GM12872 (cell line): ENCODE measurements at regions not wholly inside any gene's neighbourhood (a gene's known extent, or its start where the extent isn't known, plus 50 kb on each side); places are given as distances from the start of the nearest gene placed in this dataset.

Source experiments
- TF ChIP-seq, protein P1 (sequence below): IDR thresholded peaks from 3 replicates; pipeline ENCODE4 v1.5.1; 2011; ENCODE audit warnings: low read depth, mild to moderate bottlenecking, low read length, moderate library complexity; ENCODE audit not compliant: insufficient read depth

DNA sequence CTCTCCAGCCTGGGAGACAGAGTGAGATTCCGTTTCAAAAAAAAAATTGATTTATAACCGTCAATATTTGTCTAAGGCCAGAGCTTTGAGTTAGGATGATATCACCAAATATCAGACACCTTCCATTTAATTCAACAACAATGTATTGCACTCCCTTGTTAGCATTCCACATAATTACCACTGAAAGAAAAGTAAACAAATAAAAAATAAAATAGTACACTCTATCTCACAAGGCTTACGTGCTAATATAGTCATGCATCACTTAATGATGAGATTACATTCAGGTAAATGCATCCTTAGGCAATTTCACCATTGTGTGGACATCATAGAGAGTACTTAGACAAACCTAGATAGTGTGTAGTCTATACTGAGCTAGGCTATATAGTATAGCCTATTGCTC lies 127.6 kb upstream of the RHOBTB1 start:
- TF ChIP-seq, protein P1, sequence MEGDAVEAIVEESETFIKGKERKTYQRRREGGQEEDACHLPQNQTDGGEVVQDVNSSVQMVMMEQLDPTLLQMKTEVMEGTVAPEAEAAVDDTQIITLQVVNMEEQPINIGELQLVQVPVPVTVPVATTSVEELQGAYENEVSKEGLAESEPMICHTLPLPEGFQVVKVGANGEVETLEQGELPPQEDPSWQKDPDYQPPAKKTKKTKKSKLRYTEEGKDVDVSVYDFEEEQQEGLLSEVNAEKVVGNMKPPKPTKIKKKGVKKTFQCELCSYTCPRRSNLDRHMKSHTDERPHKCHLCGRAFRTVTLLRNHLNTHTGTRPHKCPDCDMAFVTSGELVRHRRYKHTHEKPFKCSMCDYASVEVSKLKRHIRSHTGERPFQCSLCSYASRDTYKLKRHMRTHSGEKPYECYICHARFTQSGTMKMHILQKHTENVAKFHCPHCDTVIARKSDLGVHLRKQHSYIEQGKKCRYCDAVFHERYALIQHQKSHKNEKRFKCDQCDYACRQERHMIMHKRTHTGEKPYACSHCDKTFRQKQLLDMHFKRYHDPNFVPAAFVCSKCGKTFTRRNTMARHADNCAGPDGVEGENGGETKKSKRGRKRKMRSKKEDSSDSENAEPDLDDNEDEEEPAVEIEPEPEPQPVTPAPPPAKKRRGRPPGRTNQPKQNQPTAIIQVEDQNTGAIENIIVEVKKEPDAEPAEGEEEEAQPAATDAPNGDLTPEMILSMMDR: no peak

DNA sequence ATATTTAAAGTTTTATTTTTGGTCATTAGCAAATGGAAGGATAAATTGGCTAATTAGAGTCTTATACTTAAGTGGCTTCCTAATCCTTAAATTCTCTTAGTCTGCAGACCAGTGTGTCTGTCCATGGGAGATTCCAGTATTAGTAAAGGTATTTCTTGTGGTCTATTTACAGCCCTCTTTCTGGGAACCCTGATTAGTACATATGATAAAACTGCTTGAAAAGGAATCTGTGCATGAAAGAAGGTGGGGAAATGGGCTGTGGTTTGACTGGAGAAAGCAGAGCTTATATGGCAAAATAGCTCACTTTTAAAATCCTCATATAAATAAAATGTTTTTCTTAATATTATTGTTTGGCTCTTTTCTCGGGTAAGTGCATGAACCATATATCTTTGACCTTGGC lies 124.5 kb upstream of the RHOBTB1 start:
- TF ChIP-seq, protein P1: no peak

DNA sequence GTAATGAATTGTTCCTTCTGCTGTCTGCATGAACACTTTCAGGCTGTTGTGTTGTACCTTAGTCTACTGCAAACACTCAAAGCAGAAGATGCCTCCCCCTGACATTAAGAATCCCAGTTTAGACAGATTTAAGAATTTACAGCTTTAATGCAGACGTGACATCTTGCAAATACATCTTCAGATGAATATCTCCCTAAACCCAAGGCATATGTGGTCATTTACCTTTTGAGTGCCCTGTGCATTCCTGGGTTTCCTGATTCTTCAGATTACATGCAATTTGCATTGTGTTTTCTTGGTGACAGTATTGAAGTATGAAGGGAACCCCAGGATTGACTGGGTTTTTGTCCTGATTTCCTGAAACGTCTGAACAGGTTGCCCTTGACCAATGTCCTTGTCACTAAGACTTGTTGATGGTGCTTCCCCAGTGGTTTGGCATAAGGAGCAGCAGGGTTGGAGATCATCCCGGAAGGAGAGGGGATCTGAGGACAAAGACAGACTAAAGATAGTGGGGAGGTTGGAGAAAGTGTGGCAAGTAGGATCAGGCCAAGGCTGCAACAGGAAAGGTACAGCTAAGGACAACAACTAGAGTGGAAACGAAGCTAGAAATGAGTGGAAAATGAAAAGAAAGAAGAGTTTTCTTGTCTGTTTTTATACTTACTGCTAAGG lies 123.8 kb upstream of the RHOBTB1 start:
- TF ChIP-seq, protein P1: no peak

DNA sequence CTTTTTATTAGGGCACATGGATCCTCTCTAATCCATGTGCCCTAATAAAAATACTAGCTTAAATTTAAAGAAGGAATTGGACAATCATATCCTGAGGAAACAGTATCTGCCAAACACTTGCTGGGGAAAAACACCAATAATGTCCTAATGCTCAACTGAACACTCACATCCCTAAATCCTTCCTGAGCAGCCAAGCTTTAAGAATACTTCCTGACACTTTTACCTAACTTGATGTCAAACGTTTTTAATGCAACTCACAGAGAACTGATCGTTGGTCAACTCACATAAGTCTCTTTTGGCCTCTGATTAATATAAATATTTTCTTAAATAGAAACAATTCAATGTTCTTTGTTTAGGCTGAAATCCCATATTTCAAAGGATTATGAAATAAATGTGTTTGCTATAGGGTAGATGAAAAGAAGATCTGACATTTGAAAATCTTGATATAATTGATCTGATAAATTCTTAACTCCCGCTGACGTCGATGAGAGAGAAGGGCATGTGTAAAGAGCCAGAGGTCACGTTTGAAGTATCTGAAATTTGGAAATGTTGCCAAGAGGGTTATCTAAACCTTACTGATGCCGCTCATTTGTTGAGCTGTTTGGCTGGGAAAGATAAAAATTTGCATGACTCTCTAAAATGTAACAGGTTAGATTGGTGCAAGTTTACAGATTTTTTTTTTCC lies 122.8 kb upstream of the RHOBTB1 start:
- TF ChIP-seq, protein P1: no peak

DNA sequence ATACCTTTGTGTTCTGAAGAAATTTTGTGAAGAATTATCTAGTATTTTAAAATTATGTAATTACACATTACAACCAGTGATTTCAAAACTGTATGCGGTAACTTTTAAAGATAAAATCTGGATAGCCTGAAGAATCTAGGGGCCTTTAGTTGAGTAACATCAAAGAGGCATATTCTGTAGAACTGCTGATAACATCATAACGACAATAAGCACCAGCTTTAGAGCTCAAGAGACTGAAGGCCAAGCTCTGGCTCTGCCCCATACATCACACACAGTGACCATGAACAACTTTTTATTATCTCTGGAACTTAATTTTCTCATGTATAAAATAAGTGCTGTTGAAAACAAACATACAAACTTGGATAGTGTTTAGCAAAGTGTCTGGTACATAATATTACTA lies 121.1 kb upstream of the RHOBTB1 start:
- TF ChIP-seq, protein P1: no peak

DNA sequence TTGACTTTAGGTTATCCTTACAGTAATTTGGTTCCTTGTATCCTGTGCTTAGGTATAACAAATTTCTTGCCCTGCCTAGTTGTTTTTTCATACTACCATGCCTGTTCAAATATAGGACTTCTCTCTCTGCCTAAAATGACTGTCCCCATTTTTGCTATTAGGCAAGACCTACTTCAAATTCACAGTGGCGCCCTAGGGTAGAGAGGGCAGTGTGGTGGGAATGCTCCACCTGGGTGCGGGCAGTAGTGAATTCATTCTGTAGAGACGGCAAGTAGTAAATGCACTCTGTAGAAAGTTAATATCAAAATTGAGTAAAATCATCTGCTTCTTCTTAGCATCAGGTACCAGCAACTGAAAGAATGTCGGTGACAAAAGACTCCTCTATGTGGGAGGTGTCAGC lies 120.4 kb upstream of the RHOBTB1 start:
- TF ChIP-seq, protein P1: no peak

DNA sequence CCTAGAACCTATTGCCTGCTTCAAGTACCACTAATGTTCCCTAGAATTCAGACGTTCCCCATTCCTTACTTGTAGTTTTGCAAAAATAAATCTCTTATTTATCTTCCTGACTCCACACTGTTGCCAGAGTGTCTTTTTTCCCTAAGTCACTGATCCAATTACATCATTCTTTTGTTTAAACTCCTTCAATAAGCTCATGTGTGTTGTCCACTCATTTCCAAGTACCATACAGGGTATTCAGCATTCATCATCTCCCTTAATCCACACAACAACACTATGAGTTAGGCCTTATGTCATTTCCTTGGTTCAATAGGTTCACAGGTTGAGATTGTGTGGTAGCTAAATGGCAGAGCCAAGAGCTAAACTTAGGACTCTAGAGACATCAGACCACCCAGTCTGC lies 119.9 kb upstream of the RHOBTB1 start:
- TF ChIP-seq, protein P1: no peak
